Fibroblast of lung (primary cell): ENCODE measurements at regions not wholly inside any gene's neighbourhood (a gene's known extent, or its start where the extent isn't known, plus 50 kb on each side); places are given as distances from the start of the nearest gene placed in this dataset.

Source experiments
- CTCF ChIP-seq, 2 donors: IDR thresholded peaks in 1 of 2; conservative IDR thresholded peaks in 1 of 2; 1 replicate in 1 of 2; 2 replicates in 1 of 2; pipeline ENCODE4 v1.5.1; 2011 to 2012; ENCODE audit warnings: low read length in 2 of 2, control low read depth in 1 of 2, inconsistent platforms in 1 of 2, low read depth in 1 of 2, mild to moderate bottlenecking in 1 of 2
- EZH2 ChIP-seq: IDR thresholded peaks from 2 replicates; pipeline ENCODE4 v1.5.1; 2012; ENCODE audit warnings: low read length, control low read depth, mild to moderate bottlenecking; ENCODE audit errors: missing control alignments

GRCh38 chr4:156109943-156110900 is 156.6 kb upstream of the CTSO start:
- TF ChIP-seq CTCF (conservative IDR thresholded peaks at IDR 0.05 in 1 of 2, IDR thresholded peaks at IDR 0.05 in 1 of 2; ENCODE audit: low read depth in 1 of 2, low read length in 2 of 2) (no peak), EZH2 (no peak)
